ENCODE measurements at regions not wholly inside any gene's neighbourhood (a gene's known extent, or its start where the extent isn't known, plus 50 kb on each side); places are given as distances from the start of the nearest gene placed in this dataset.

DNA sequence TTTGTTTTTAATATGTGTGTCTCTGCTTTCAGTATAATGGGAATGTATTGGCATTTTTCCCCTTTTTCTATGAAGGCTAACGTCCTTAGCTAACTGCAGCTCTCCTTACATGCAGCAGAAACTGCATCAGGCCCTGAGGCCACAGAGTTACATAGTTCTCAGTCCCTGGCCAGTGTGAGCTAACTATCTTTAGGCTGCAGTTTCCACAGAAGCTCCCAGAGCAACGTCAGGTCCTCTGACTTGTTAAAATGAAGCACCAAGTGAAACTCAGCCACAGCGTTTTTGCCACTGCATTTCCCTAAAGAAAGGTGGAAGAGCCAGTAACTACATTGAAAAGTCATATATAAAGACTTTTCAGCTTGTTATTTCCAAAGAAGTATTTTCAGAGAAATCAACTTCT lies 244.7 kb downstream of the CBLN4 start:
- no peak for DNase-seq (ENCODE audit: low spot score)
- ChIA-PET POLR2A (ENCODE audit: low non-redundant PET) (no interaction called here), CTCF (interaction anchor here (0.8 kb wide), 1 partner anchor 343 kb away, joined by 3 read pairs; no protein-coding TSS in a partner anchor)
- H3K27ac ChIP-seq, result no peak overlapping the region
- TF ChIP-seq, protein P1, sequence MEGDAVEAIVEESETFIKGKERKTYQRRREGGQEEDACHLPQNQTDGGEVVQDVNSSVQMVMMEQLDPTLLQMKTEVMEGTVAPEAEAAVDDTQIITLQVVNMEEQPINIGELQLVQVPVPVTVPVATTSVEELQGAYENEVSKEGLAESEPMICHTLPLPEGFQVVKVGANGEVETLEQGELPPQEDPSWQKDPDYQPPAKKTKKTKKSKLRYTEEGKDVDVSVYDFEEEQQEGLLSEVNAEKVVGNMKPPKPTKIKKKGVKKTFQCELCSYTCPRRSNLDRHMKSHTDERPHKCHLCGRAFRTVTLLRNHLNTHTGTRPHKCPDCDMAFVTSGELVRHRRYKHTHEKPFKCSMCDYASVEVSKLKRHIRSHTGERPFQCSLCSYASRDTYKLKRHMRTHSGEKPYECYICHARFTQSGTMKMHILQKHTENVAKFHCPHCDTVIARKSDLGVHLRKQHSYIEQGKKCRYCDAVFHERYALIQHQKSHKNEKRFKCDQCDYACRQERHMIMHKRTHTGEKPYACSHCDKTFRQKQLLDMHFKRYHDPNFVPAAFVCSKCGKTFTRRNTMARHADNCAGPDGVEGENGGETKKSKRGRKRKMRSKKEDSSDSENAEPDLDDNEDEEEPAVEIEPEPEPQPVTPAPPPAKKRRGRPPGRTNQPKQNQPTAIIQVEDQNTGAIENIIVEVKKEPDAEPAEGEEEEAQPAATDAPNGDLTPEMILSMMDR (conservative IDR thresholded peaks at IDR 0.05; ENCODE audit: low read depth), result no peak

DNA sequence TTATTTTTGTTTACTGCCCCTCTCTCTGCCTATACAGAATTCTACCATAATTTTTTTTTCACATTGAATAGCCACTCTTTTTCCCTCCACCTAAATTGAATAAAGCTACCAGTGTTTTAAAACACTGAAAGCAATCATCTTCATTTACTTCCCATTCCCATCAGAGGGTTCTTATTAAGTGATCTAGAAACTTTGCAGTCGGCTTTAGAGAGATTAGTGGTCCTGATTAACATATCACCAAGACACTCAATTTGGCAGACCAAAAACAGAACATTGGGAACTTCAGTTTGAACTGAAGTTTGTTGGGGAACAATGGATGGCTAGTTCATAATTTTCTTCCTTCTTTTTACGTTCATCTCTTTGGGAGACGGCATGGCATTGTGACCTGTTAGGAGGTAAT lies 249.5 kb downstream of the CBLN4 start:
- no peak overlapping the region for H3K27ac ChIP-seq
- POLR2A ChIA-PET (ENCODE audit: low non-redundant PET), result no interaction called here
- DNase-seq (ENCODE audit: low spot score), result no peak
- TF ChIP-seq, protein P1 (conservative IDR thresholded peaks at IDR 0.05; ENCODE audit: low read depth), result no peak
- CTCF ChIA-PET, result interaction anchor here (0.7 kb wide), 2 partner anchors 362 to 935 kb away, joined by 4 to 6 read pairs; no protein-coding TSS in a partner anchor

DNA sequence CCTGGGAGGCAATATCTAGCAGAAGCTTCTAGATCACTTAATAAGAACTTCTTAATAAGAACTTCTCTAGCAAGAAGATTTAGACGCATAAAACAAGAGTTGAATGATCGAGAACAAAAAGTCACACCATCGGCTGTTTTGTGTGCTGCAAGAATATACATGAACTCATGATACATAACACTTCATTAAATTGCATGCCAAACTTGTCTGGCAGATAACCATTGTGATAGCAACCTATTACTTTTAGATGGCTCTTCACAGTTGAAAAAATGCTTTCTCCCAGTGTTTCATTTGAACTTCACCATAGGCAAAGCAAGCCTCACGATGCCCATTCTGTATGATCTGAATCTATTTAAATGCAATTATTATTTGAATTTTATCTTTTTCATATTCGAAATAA lies 249.9 kb downstream of the CBLN4 start:
- ChIA-PET CTCF (interaction anchor here (0.7 kb wide), 2 partner anchors 362 to 934 kb away, joined by 4 to 6 read pairs; no protein-coding TSS in a partner anchor), POLR2A (ENCODE audit: low non-redundant PET) (no interaction called here)
- TF ChIP-seq, protein P1 (conservative IDR thresholded peaks at IDR 0.05; ENCODE audit: low read depth), result no peak
- DNase-seq (ENCODE audit: low spot score), result no peak
- H3K27ac ChIP-seq, result no peak overlapping the region

DNA sequence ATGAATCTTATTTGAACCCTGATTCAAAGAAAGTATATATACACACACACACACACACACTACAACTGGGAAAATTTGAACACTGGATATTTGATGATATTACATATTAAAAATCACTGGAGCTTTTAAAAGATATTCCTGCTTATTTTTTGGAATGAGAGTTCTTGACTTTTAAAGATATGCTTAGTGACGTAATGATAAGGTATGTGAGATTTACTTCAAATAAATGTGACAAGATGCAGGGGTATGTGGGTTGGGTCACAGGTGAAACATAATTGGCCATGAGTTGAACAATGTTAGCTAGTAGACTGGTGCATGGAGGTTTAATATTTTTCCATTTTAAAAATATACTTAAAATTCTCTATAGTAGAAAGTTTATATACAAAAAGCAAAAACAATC lies 258.6 kb downstream of the CBLN4 start:
- ChIA-PET CTCF (no interaction called here), POLR2A (ENCODE audit: low non-redundant PET) (no interaction called here)
- TF ChIP-seq, protein P1 (conservative IDR thresholded peaks at IDR 0.05; ENCODE audit: low read depth), result no peak

DNA sequence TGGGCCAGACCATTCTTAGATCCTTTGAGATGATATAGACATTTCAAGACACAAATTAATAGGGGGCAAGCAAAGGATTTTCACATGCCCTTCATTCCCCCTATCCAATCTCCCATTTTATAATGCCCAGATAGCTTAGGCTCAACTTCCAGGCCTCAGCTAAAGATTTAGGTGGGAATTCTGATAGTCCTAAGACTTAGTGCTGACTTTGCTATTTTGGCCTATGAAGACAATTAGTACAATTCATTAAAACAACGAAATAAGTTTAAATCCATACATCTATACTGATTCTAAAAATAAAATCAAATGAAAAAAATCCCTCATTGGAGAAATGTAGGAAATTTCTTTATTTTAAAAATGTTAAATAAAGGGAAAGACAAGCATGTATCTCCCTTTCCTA lies 259.5 kb downstream of the CBLN4 start:
- TF ChIP-seq, protein P1 (conservative IDR thresholded peaks at IDR 0.05; ENCODE audit: low read depth), result no peak
- H3K27ac ChIP-seq, result no peak overlapping the region
- POLR2A ChIA-PET (ENCODE audit: low non-redundant PET), result no interaction called here
- no peak for DNase-seq (ENCODE audit: low spot score)
- CTCF ChIA-PET, result no interaction called here

More for the DNA sequence above, 258.6 kb downstream of the CBLN4 start:
- no peak for DNase-seq (ENCODE audit: low spot score)
- no peak overlapping the region for H3K27ac ChIP-seq

DNA sequence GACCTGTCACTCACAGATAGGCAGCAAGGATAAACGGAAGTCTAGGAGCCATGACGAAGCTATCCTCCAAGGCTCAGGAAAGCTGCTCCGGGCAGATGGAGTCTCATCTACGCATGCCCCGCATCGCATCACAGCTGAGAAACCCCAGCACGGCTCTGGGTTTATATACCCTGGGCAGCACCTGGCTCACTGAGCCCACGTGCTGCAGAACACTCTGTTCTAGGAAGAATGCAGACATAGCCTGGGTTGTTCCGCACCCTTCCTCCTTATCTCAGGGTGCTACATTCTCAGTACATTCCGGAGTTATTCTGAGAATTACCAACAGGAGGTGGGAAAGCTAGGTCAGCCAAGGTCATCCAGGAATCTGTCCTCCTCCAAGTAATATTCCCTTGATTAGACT lies 260.4 kb downstream of the CBLN4 start:
- TF ChIP-seq, protein P1 (conservative IDR thresholded peaks at IDR 0.05; ENCODE audit: low read depth), result no peak
- DNase-seq (ENCODE audit: low spot score), result no peak
- no peak overlapping the region for H3K27ac ChIP-seq
- POLR2A ChIA-PET (ENCODE audit: low non-redundant PET), result no interaction called here
- CTCF ChIA-PET, result no interaction called here

DNA sequence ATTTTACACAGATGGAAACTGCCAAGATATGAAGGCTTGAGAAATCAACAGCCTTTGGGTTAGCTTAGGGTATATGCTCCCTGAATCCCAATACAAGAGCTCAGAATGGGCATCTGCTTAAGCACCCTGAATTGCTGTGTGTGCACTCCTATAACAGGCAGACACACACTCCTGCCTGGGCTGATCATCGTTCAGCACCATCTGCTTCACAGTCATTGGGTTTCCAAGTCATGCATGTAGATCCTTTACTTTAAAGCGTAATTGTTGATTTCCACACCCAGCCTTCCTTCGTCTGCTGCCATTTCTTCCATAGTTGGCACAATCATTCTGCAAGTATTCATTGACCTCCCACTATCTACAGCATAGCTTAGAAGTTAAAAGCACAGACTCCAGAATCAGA lies 263.5 kb downstream of the CBLN4 start:
- POLR2A ChIA-PET (ENCODE audit: low non-redundant PET), result no interaction called here
- H3K27ac ChIP-seq, result no peak overlapping the region
- CTCF ChIA-PET, result no interaction called here
- no peak for DNase-seq (ENCODE audit: low spot score)
- TF ChIP-seq, protein P1 (conservative IDR thresholded peaks at IDR 0.05; ENCODE audit: low read depth), result no peak

Data from RWPE1 (cell line).